HG03196 (cell line): ENCODE measurements at regions not wholly inside any gene's neighbourhood (a gene's known extent, or its start where the extent isn't known, plus 50 kb on each side); places are given as distances from the start of the nearest gene placed in this dataset.

ENCODE experiments used
- ATAC-seq: cut with Tn5 transposase; IDR thresholded peaks from one replicate; pipeline ENCODE4 v1.9.1; 2021; ENCODE audit not compliant: unreplicated experiment

- ATAC-seq = no peak
These were observed 185.3 kb upstream of the WWC1 start for GRCh38 chr5:168106008-168106761.

- ATAC-seq = no peak
These were observed 182.0 kb upstream of the WWC1 start for GRCh38 chr5:168109441-168109840.

GRCh38 chr5:168110384-168110783 lies 181.1 kb upstream of the WWC1 start:
- ATAC-seq = no peak

- ATAC-seq = no peak
These were observed 180.3 kb upstream of the WWC1 start for GRCh38 chr5:168110870-168111832.

GRCh38 chr5:168114444-168115017 lies 176.9 kb upstream of the WWC1 start:
- ATAC-seq = peak; percentile 89

GRCh38 chr5:168117469-168117868 lies 174.0 kb upstream of the WWC1 start:
- ATAC-seq = no peak

- ATAC-seq = no peak
These were observed 173.3 kb upstream of the WWC1 start for GRCh38 chr5:168118042-168118668.

GRCh38 chr5:168120401-168121137 lies 170.9 kb upstream of the WWC1 start:
- no peak for ATAC-seq

GRCh38 chr5:168121138-168121494 lies 170.3 kb upstream of the WWC1 start:
- no peak for ATAC-seq

- peak; percentile 95 for ATAC-seq
These were observed 167.6 kb upstream of the WWC1 start for GRCh38 chr5:168123631-168124528.

- ATAC-seq = no peak
These were observed 165.8 kb upstream of the WWC1 start for GRCh38 chr5:168125445-168126199.

- ATAC-seq = no peak
These were observed 164.8 kb upstream of the WWC1 start for GRCh38 chr5:168126606-168127005.

- no peak for ATAC-seq
These were observed 163.3 kb upstream of the WWC1 start for GRCh38 chr5:168128111-168128510.

- no peak for ATAC-seq
These were observed 162.9 kb upstream of the WWC1 start for GRCh38 chr5:168128557-168128956.

- no peak for ATAC-seq
These were observed 159.9 kb upstream of the WWC1 start for GRCh38 chr5:168131519-168131918.

GRCh38 chr5:168132241-168132641 lies 159.2 kb upstream of the WWC1 start:
- no peak for ATAC-seq

GRCh38 chr5:168135897-168136296 lies 155.5 kb upstream of the WWC1 start:
- ATAC-seq = peak; percentile 96

GRCh38 chr5:168136340-168136739 lies 155.1 kb upstream of the WWC1 start:
- peak; percentile 4 for ATAC-seq

GRCh38 chr5:168137265-168137664 lies 154.2 kb upstream of the WWC1 start:
- ATAC-seq = peak; percentile 66
